NCI-H1694 treated with DMSO at 0.1 percent for 48 hours (cell line): ENCODE measurements at regions not wholly inside any gene's neighbourhood (a gene's known extent, or its start where the extent isn't known, plus 50 kb on each side); places are given as distances from the start of the nearest gene placed in this dataset.
"Not testable (repeated sequence)": the region's sequence is repeated elsewhere in the genome, so short reads cannot be mapped to it uniquely, and the experiment has no call there.

Experiments
- DNase-seq: peaks from one replicate; lab custom pipeline; 2025; lab: John Stamatoyannopoulos, UW

DNA sequence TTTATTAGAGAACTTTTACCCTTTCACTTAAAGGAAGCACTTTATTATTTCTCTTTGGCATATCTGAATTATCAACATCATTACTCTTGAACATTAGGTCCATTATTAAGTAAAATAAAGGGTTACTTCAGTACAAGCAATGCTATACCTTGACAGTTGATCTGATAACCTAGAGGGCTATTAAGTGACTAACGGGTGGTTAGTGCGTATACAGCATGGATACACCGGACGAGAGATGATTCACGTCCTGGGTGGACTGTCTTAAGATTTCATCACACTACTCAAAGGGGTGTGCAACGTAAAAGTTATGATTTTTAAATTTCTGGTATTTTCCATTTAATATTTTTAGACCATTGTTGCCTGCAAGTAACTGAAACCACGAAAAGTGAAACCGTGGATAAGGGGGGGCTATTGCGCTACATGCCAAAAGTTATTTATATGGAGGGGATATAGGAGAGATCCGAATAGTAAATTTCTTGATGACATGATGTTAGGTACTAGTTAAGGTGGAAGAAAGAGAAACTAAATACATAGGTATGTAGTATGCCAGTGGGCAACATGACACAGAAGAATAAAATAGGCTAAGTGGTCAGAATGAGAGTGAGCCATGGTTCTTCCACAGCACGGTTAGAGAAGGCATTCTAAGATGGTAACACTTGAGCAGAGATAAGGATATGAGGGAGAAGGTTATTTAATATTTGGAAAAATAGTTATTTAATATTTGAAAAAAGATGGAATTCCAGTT lies 230.8 kb upstream of the ANKRD50 start:
- no peak for DNase-seq

GRCh38 chr4:124941267-124941666 lies 228.7 kb upstream of the ANKRD50 start:
- DNase-seq = no peak

DNA sequence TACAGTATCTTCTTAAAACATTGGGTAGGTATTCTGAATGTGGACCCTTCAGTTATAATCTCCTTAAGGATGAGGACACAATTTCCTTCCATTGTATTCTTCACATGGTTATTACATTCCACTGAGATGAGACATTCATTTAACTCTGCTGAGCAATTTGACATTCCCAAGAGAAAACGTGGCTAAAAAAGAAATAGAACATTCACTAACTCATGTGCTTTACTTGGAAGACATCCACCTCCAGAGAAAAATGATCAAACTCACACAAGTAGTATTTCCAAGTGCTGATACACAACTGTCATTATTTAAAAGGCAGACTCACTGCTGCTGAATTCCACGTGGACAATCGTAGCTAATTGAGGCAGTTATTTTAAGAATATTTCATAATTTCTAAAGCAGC lies 227.9 kb upstream of the ANKRD50 start:
- no peak for DNase-seq

DNA sequence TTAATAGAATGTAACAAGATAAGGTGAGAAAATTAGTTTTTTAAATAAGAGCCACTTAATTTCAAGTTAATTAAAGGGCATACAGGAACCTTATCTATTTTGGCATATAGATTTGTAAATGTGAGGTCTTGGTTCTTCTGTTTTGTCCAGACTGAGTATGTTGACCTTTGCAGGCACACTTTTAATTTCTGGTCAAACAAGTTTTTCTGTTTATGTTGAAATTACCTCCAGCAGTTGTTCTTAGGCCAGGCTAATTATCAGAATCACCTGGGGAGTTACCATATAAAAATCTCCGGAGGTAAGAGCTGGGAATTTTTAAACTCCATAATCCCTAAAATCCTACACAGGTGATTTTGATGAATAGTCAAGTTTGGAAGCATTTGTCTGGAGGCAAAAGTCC lies 227.4 kb upstream of the ANKRD50 start:
- no peak for DNase-seq

- DNase-seq = no peak
Measured at GRCh38 chr4:124938836-124939235, 226.3 kb upstream of the ANKRD50 start.

GRCh38 chr4:124937993-124938392 lies 225.5 kb upstream of the ANKRD50 start:
- no peak for DNase-seq

GRCh38 chr4:124936427-124936826 lies 223.9 kb upstream of the ANKRD50 start:
- peak; percentile 67 for DNase-seq

DNA sequence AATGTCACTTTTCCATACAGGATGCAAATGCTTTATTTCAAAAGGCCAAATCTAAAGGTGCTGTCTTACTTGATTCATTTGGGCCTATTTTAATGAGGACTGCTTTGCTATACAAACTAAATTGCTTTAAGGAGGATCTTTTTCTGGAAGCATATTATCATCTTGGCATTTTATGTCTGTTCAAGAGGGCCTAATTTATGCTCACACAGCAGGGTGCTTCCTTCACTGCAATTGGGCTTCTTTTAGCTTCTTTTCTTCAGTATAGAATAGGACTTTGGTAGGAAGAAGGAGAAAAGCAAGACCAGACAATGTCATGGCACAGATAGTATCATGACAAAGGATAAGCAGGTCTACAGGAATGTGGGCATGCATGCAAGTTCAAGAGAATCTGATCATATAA lies 222.4 kb upstream of the ANKRD50 start:
- DNase-seq = no peak

DNA sequence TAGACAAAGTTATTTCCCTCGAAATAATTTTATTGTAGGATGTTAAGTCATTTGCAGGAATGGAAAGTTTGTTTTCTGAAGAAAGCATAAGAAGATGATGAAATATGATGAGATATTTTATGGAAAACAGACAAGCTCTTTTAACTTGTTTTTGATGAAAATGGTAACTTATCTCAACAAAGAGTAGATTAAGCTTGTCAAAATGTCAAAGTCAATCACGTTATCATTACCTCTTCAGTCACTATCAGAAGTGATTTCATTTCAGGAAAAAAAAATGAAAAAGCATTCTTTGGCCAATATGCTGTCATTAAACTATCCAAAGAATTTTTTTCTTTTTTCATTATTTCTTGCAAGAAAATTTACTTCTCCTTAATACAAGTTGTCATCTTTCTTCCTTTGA lies 221.0 kb upstream of the ANKRD50 start:
- no peak for DNase-seq

DNA sequence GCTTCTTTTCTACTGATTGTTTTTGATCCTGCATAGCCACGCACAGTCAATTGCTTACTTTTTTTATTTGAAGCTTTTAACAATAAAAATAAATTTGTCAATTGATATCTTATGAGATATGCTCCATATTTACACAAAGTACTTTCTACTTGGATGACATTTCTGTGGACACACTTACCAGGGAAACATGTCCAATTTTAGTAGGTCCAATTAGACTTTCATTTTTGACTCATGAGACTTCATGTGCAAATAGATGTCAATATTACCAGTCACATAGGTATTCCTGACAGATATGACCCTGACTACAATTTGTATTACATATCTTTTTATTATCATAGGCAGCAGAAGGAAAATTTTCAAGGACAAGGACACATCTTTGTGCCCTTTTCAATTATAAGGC lies 219.9 kb upstream of the ANKRD50 start:
- no peak for DNase-seq

DNA sequence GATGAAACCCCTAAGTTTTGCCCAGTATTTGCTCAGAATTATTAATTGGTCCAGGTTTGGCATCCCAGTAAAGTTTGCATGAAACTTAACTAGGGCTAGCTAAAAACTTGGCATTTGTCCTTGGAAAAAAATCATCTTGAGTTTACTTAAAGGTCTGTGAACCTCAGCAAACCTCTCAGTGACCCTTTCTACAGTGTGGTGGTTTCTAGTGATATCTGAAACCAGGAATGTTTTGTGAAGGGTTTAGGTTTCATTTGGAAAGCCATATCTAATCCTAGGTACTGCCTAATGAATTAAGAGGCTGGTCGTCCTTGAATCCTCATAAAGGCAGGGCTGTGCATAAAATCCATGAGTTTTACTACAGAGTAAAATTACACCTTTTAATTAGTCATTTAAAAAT lies 218.5 kb upstream of the ANKRD50 start:
- DNase-seq = no peak

DNA sequence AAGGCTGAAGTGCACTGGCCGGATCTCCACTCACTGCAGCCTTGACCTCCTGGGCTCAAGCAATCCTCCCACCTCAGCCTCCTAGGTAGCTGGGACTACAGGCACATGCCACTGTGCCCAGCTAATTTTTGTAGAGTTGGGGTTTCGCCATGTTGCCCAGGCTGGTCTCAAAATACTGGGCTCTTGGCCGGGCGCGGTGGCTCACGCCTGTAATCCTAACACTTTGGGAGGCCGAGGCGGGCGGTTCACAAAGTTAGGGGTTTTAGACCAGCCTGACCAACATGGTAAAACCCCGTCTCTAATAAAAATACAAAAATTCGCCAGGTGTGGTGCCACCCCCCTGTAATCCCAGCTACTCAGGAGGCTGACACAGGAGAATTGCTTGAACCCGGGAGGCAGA lies 210.2 kb upstream of the ANKRD50 start:
- DNase-seq = not testable (repeated sequence)

DNA sequence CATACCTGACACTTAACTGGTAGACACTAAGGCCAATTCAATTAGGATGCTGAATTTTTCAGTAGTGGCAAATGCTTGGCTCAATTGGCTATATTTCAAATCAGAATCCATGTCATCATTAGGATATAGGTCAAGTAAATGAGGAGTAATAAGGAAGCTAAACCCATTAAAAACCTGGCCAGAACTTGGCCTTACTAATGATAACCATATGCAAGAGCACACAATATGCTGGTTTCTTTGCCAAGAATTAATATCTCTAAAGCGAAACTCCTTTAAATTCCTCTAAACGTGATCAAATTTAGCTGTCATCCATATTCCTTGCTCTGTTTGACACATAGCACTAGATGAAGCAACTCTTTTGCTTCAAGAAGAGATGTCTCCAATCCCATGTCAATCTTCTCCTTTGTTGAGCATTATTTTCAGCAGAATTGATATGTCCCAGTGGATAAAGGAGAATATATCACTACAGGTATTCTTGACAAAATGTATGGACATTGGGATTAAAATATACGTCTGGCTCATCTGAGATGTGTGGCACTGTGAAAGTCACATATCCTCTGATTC lies 206.1 kb upstream of the ANKRD50 start:
- no peak for DNase-seq

DNA sequence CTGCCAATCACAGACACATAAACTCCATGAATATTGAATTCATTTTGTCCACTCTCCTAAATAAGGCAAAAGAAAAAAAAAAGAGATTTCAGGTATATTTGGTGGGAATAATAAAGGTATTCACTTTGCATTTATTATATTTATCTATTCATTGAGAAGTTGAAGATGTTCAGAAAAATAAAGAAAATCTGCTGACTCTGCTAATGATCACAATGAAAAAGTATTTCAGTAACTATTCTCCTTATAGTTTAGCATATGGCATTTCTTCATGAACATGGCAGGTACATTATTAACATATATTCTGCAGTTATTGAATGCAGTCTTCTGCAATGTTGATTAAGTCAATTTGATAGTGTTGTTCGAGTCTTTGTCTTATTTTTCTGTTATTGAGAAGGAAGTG lies 202.5 kb upstream of the ANKRD50 start:
- DNase-seq = no peak

GRCh38 chr4:124913237-124913636 lies 200.7 kb upstream of the ANKRD50 start:
- no peak for DNase-seq

DNA sequence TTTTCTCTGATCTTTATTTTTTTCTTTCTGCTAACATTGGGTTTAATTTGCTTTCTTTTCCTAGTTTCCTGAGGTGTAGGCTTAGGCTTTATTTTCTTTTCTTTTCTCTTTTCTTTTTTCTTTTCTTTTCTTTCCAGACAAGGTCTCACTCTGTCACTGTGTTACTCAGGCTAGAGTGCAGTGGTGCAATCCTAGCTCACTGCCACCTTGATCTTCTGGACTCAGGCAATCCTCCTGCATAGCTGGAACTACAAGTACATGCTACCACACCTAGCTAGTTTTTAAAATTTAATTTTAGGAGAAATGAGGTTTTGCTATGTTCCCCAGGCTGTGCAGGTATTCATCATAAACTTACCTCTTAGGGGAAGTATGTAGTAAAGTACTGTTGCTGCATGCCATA lies 197.8 kb upstream of the ANKRD50 start:
- DNase-seq = no peak

DNA sequence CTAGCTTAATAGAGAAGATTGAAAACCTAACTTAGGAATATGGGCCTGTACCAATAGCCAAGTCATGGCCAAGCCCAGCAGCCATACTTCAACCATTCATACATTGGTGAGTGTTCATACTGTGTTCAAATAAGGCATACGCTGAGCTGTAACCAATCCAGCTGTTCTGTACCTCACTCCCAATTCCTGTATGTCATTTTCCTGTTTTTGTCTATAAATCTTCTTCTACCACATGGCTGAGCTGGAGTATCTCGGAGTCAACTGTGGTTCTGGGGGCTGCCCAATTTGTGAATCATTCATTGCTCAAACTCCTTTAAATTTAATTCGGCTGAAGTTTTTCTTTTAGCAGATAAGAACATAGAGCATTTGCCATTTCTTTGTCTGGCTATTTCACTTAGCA lies 195.3 kb upstream of the ANKRD50 start:
- DNase-seq = no peak

DNA sequence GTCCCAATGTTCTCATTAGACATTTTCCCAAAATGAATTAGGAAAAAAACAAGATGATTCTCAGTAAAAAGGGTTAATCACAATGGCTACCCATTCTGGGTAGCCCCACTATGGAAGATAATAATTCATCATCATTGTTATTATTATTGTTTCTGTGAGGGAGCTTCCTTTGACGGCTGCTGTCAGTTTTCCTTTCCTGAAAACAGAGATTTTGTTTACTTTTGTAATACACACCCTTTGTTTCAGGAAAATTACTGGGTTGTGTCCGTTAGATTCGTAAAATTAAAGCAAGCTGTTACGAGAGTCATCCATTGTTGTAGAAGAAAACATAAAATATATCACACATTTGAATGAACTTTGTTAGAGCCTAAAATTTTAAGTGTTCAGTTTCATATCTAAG lies 192.9 kb upstream of the ANKRD50 start:
- DNase-seq = no peak

DNA sequence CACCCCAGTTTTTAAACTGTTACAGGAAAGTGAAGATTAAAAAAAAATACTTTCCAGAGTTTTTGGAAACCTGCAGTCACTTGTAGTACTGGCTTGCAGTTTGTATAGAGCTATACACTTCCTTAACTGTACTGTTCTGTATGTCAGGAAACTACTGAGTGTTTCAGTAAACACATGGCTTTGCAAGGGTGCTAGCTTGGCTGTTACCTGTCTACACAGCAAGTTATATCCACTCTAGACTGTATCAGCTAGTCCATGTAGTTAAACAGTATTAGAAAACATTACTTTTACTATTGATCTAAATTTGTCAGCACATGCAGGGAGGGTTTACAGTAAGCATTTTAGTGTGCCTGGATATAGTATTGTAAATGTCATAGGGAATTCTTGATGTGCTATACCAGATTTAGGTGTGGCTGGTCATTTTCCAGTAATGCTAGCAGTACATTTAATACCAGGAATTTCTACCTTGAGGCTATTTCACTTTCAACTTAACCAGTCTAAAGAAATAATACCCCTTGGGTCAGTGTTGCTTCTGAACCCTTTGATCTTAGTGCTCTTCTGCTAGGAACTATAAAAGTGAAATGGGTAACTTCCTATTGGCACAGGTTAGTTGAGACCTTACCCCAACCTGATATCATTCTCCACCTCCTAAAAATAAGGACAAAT lies 192.3 kb upstream of the ANKRD50 start:
- no peak for DNase-seq

GRCh38 chr4:124903995-124904722 lies 191.6 kb upstream of the ANKRD50 start:
- peak; percentile 8 for DNase-seq

DNA sequence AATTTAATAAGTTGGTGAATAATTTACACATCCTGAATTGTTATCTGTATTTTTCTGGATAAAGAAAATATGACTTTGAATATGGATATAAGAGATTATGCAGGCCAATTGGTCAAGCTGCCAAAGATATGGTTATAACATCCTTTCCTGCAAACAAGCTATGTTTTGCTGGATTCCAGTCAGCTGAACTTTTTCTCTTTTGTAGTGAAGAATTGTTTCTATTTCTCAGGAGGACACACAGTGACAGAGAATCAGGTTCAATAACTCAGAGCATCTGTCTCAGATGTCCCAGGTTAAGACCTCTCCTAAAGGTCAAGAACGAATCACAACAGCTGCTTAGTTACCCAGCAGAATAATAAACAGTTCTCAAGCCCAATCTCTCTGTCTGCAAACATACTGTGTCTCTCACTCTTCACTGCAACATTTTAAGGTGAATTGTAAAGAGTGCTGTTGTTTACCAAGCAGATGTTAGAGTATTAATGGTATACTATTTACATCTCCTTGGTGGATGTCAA lies 189.5 kb upstream of the ANKRD50 start:
- DNase-seq = no peak

GRCh38 chr4:124899997-124900396 lies 187.5 kb upstream of the ANKRD50 start:
- DNase-seq = no peak

- no peak for DNase-seq
Measured at GRCh38 chr4:124890522-124890921, 178.0 kb upstream of the ANKRD50 start.
